ENCODE measurements at regions not wholly inside any gene's neighbourhood (a gene's known extent, or its start where the extent isn't known, plus 50 kb on each side); places are given as distances from the start of the nearest gene placed in this dataset.
"Not testable (repeated sequence)": the region's sequence is repeated elsewhere in the genome, so short reads cannot be mapped to it uniquely, and the experiment has no call there.

- TF ChIP-seq, protein P1, sequence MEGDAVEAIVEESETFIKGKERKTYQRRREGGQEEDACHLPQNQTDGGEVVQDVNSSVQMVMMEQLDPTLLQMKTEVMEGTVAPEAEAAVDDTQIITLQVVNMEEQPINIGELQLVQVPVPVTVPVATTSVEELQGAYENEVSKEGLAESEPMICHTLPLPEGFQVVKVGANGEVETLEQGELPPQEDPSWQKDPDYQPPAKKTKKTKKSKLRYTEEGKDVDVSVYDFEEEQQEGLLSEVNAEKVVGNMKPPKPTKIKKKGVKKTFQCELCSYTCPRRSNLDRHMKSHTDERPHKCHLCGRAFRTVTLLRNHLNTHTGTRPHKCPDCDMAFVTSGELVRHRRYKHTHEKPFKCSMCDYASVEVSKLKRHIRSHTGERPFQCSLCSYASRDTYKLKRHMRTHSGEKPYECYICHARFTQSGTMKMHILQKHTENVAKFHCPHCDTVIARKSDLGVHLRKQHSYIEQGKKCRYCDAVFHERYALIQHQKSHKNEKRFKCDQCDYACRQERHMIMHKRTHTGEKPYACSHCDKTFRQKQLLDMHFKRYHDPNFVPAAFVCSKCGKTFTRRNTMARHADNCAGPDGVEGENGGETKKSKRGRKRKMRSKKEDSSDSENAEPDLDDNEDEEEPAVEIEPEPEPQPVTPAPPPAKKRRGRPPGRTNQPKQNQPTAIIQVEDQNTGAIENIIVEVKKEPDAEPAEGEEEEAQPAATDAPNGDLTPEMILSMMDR (IDR thresholded peaks at IDR 0.05; ENCODE audit: low read depth, low read length, missing input control), result peak; percentile 33
- TF ChIP-seq YY1 (IDR thresholded peaks at IDR 0.05); REST (IDR thresholded peaks at IDR 0.05); TAF1 (conservative IDR thresholded peaks at IDR 0.05); ATF3 (IDR thresholded peaks at IDR 0.05); GABPA (IDR thresholded peaks at IDR 0.05 in 1 of 2, conservative IDR thresholded peaks at IDR 0.05 in 1 of 2); ZBTB33 (IDR thresholded peaks at IDR 0.05); SP1 (IDR thresholded peaks at IDR 0.05); NR2F2 (IDR thresholded peaks at IDR 0.05); MAX (IDR thresholded peaks at IDR 0.05): not testable (repeated sequence)
Observed at GRCh38 chr4:132227857-132228165, 921.3 kb upstream of the PCDH10 start.

Measured in liver (tissue), 3 donors.